HCT116 (cell line): ENCODE measurements at regions not wholly inside any gene's neighbourhood (a gene's known extent, or its start where the extent isn't known, plus 50 kb on each side); places are given as distances from the start of the nearest gene placed in this dataset.

ENCODE experiments used
- ATAC-seq: fragments of 200-7000 bp; cut with Tn5 transposase; 2 replicates; pipeline ENCODE4 v1.9.1; 2020; ENCODE audit warnings: mild to moderate bottlenecking, moderate library complexity
- BruUV-seq: library from RNA; stranded (reverse); fragments of 400-500 nt; replicated peaks from 2 replicates; lab custom pipeline; 2021; lab: Mats Ljungman, UMichigan
- CTCF ChIA-PET: fragments of 300-600 bp; sonication (Branson Sonifier 250); formaldehyde crosslinking; loops from one replicate; lab custom pipeline; 2021; ENCODE audit warnings: antibody characterized with exemption; lab: Charles Lee
- POLR2A ChIA-PET: fragments of 300-600, 350-600 bp; sonication (Branson Sonifier 250); formaldehyde crosslinking; loops from one replicate; lab custom pipeline; 2021; ENCODE audit warnings: antibody characterized with exemption; lab: Charles Lee
- RAD21 ChIA-PET, 2 experiments: fragments of 300-600 bp; sonication (Branson Sonifier 250); formaldehyde crosslinking; loops; one replicate each; lab custom pipeline; 2023; ENCODE audit warnings: low total read pairs in 2 of 2; ENCODE audit not compliant: uncharacterized antibody in 2 of 2, unreplicated experiment in 2 of 2, low non-redundant PET in 1 of 2; lab: Charles Lee
- DNase-seq: peaks from one replicate; pipeline ENCODE4 v3.0.0-alpha.2; 2010; ENCODE audit warnings: low read depth, low spot score
- H2AFZ ChIP-seq: fragments of 200-600 bp; shearing (Covaris generic), sonication (generic); 2 replicates; pipeline ENCODE4 v1.6.1; 2017; ENCODE audit warnings: low read depth, mixed run types, mixed read lengths, antibody characterized with exemption, low read length; ENCODE audit not compliant: poor library complexity, severe bottlenecking
- H3K27ac ChIP-seq: 2 replicates; pipeline ENCODE4 v1.5.1; 2012; ENCODE audit warnings: low read depth, low read length
- H3K27me3 ChIP-seq: fragments of 200-600 bp; sonication (generic); 2 replicates; pipeline ENCODE4 v1.6.1; 2016; ENCODE audit warnings: mixed run types, low read length, mixed read lengths; ENCODE audit not compliant: insufficient read depth
- H3K36me3 ChIP-seq, 2 experiments: fragments of 200-500 bp in 1 of 2; fragments of 200-600 bp in 1 of 2; sonication (Bioruptor generic) in 1 of 2; sonication (generic) in 1 of 2; 2 replicates each; pipeline versions ENCODE4 v1.5.1 to v1.6.1; 2014 to 2016; ENCODE audit warnings: low read length in 2 of 2, inconsistent platforms in 1 of 2, mixed read lengths in 1 of 2, mixed run types in 1 of 2; ENCODE audit not compliant: insufficient read depth in 2 of 2, control insufficient read depth in 1 of 2
- H3K4me1 ChIP-seq, 2 experiments: fragments of 200-600 bp in 1 of 2; sonication (generic) in 1 of 2; 2 replicates each; pipeline versions ENCODE4 v1.5.1 to v1.6.1; 2012 to 2017; ENCODE audit warnings: low read length in 2 of 2, inconsistent platforms in 1 of 2, mild to moderate bottlenecking in 1 of 2, mixed read lengths in 1 of 2, mixed run types in 1 of 2, moderate library complexity in 1 of 2; ENCODE audit not compliant: insufficient read depth in 2 of 2, control insufficient read depth in 1 of 2
- H3K4me2 ChIP-seq: fragments of 200-600 bp; sonication (generic); 2 replicates; pipeline ENCODE4 v1.6.1; 2017; ENCODE audit warnings: mixed run types, low read length, mixed read lengths
- H3K4me3 ChIP-seq, 2 experiments: fragments of 200-600 bp in 1 of 2; sonication (generic) in 1 of 2; replicated peaks in 1 of 2; 2 replicates each; pipeline ENCODE4 v1.5.1; 2011 to 2016; ENCODE audit warnings: low read length in 2 of 2, control low read depth in 1 of 2, low read depth in 1 of 2, mild to moderate bottlenecking in 1 of 2, mixed read lengths in 1 of 2, mixed run types in 1 of 2
- H3K79me2 ChIP-seq: fragments of 200-600 bp; sonication (generic); 2 replicates; pipeline ENCODE4 v1.6.1; 2017; ENCODE audit warnings: mild to moderate bottlenecking, mixed run types, low read length, moderate library complexity, mixed read lengths; ENCODE audit not compliant: insufficient read depth
- H3K9ac ChIP-seq: fragments of 200-600 bp; sonication (generic); 2 replicates; pipeline ENCODE4 v1.6.1; 2016; ENCODE audit warnings: low read length, mixed read lengths
- H3K9me2 ChIP-seq: fragments of 200-600 bp; sonication (generic), shearing (Covaris generic); 2 replicates; pipeline ENCODE4 v1.6.1; 2017; ENCODE audit warnings: mixed run types, mild to moderate bottlenecking, moderate library complexity; ENCODE audit not compliant: insufficient read depth
- H3K9me3 ChIP-seq, 2 experiments: fragments of 200-500 bp in 1 of 2; fragments of 200-600 bp in 1 of 2; sonication (Bioruptor generic) in 1 of 2; sonication (generic) in 1 of 2; 2 replicates each; pipeline ENCODE4 v1.6.1; 2014 to 2017; ENCODE audit warnings: low read length in 2 of 2, mixed read lengths in 2 of 2, inconsistent platforms in 1 of 2, low read depth in 1 of 2, mild to moderate bottlenecking in 1 of 2, mixed run types in 1 of 2, moderate library complexity in 1 of 2; ENCODE audit not compliant: control insufficient read depth in 1 of 2, insufficient read depth in 1 of 2
- H4K20me1 ChIP-seq: fragments of 200-600 bp; sonication (generic), shearing (Covaris generic); 2 replicates; pipeline ENCODE4 v1.6.1; 2017; ENCODE audit warnings: mixed run types, mild to moderate bottlenecking, moderate library complexity; ENCODE audit not compliant: insufficient read depth
- ATF3 ChIP-seq: IDR thresholded peaks from 2 replicates; pipeline ENCODE4 v1.6.1; 2012
- CTCF ChIP-seq, 3 experiments: fragments of 200-600 bp in 1 of 3; sonication (generic) in 1 of 3; IDR thresholded peaks in 2 of 3; conservative IDR thresholded peaks in 1 of 3; 2 replicates each; pipeline ENCODE4 v1.5.1; 2012 to 2017; ENCODE audit warnings: low read depth in 2 of 3, low read length in 2 of 3, antibody characterized with exemption in 1 of 3, borderline replicate concordance in 1 of 3, control low read depth in 1 of 3, mild to moderate bottlenecking in 1 of 3, mixed read lengths in 1 of 3, mixed run types in 1 of 3, moderate library complexity in 1 of 3; ENCODE audit not compliant: insufficient read depth in 1 of 3
- ELF1 ChIP-seq: IDR thresholded peaks from 2 replicates; pipeline ENCODE4 v1.6.1; 2012; ENCODE audit warnings: low read depth, borderline replicate concordance
- EZH2 ChIP-seq: fragments of 200-600 bp; sonication (generic); IDR thresholded peaks from 2 replicates; pipeline ENCODE4 v1.6.1; 2017; ENCODE audit warnings: antibody characterized with exemption, mixed run types
- EZH2phosphoT487 ChIP-seq: fragments of 200-600 bp; IDR thresholded peaks from 2 replicates; pipeline ENCODE4 v1.6.1; 2018; ENCODE audit warnings: antibody characterized with exemption, borderline replicate concordance
- FOSL1 ChIP-seq: IDR thresholded peaks from 2 replicates; pipeline ENCODE4 v1.6.1; 2012; ENCODE audit warnings: low read depth
- JUND ChIP-seq: IDR thresholded peaks from 2 replicates; pipeline ENCODE4 v1.6.1; 2012
- POLR2A ChIP-seq: IDR thresholded peaks from 2 replicates; pipeline ENCODE4 v1.7.0; 2011; ENCODE audit warnings: borderline replicate concordance; ENCODE audit not compliant: insufficient read depth, insufficient read length; ENCODE audit errors: extremely low read depth
- POLR2AphosphoS5 ChIP-seq: IDR thresholded peaks from 2 replicates; pipeline ENCODE4 v1.6.1; 2011; ENCODE audit warnings: mild to moderate bottlenecking, low read depth, low read length, moderate library complexity
- SIN3A ChIP-seq: IDR thresholded peaks from 2 replicates; pipeline ENCODE4 v1.6.1; 2012; ENCODE audit warnings: low read depth
- SP1 ChIP-seq: IDR thresholded peaks from 2 replicates; pipeline ENCODE4 v1.6.1; 2012; ENCODE audit warnings: low read depth
- SRF ChIP-seq: IDR thresholded peaks from 2 replicates; pipeline ENCODE4 v1.6.1; 2012; ENCODE audit warnings: low read depth
- ZNF274 ChIP-seq: fragments of 200-500 bp; sonication (Bioruptor generic); IDR thresholded peaks from 2 replicates; pipeline ENCODE4 v1.6.1; 2014; ENCODE audit warnings: mild to moderate bottlenecking, low read depth, low read length, inconsistent platforms
- intact Hi-C: fragments of 100-400 bp; cut with micrococcal nuclease; formaldehyde crosslinking; loops from 2 replicates; pipeline ENCODE4 v1.10.0; 2022

GRCh38 chr4:3647421-3647820 is 115.2 kb upstream of the LRPAP1 start:
- Histone ChIP-seq H2AFZ (no peak overlapping the region), H3K9me2 (no peaks in the 10 kb centered on the region), H3K4me3 (no peak overlapping the region), H3K27me3 (peaks cover 7% of the 10 kb centered on the region; the same call in 1 of the 2 replicates), H3K36me3 (no peaks in the 10 kb centered on the region), H3K4me1 (peaks cover 19% of the 10 kb centered on the region in 2 experiments), H3K4me2 (no peak overlapping the region), H3K27ac (no peak overlapping the region), H3K9me3 (no peaks in the 10 kb centered on the region), H4K20me1 (no peaks in the 10 kb centered on the region), H3K9ac (no peak overlapping the region), H3K79me2 (no peaks in the 10 kb centered on the region)
- ChIA-PET CTCF (no interaction called here), RAD21 (no interaction called here), POLR2A (no interaction called here)
- ATAC-seq (no peak), DNase-seq (no peak)
- TF ChIP-seq FOSL1 = no peak
- no TSS peak for BruUV-seq
- intact Hi-C loops = no loop called here

GRCh38 chr4:3645711-3646679 is 113.8 kb upstream of the LRPAP1 start:
- intact Hi-C loops = no loop called here
- Histone ChIP-seq H3K9ac (no peak overlapping the region), H3K4me2 (peak overlapping the region; percentile 72), H3K9me3 (no peaks in the 10 kb centered on the region), H3K27ac (no peak overlapping the region), H3K79me2 (no peaks in the 10 kb centered on the region), H3K9me2 (no peaks in the 10 kb centered on the region), H3K27me3 (peaks cover 7% of the 10 kb centered on the region; the same call in 1 of the 2 replicates), H3K36me3 (no peaks in the 10 kb centered on the region), H3K4me3 (peak overlapping the region in 1 of 2 experiments; percentile 38; a peak in 2 of 4 replicates), H3K4me1 (peaks cover 19% of the 10 kb centered on the region in 2 experiments), H2AFZ (no peak overlapping the region), H4K20me1 (no peaks in the 10 kb centered on the region)
- no TSS peak for BruUV-seq
- ChIA-PET CTCF (no interaction called here), POLR2A (no interaction called here), RAD21 (no interaction called here)
- DNase-seq (no peak), ATAC-seq (peak; percentile 57)
- TF ChIP-seq SRF (no peak), JUND (no peak), SIN3A (no peak), POLR2A (no peak), CTCF (IDR thresholded peaks at IDR 0.05 in 2 of 3, conservative IDR thresholded peaks at IDR 0.05 in 1 of 3; ENCODE audit: borderline replicate concordance in 1 of 3, insufficient read depth in 1 of 3, low read depth in 2 of 3, low read length in 2 of 3) (no peak), POLR2AphosphoS5 (no peak), ATF3 (no peak), SP1 (no peak), ZNF274 (no peak), ELF1 (no peak), EZH2 (no peak), FOSL1 (no peak), EZH2phosphoT487 (no peak)
